ENCODE measurements at regions not wholly inside any gene's neighbourhood (a gene's known extent, or its start where the extent isn't known, plus 50 kb on each side); places are given as distances from the start of the nearest gene placed in this dataset.

DNA sequence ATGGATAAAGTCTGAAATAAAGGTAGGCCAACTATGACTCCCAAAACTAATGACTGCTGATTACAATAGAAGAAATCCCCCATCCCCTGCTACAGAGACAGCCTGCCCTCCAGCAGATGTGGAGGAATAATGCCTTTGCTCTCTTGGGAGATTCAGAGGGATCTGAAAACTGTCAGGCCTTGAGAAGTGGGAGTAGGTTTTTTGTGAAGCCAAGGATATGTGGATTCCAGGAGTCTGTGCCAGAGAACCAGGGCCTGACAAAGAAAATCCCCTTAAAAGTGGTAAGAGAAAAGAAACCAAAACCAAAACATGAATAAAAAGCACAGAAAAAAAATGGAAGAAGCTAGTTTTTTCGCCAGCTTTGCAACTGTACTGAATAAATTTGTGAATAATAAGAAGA lies 397.6 kb downstream of the ZNF521 start:
- H3K4me3 ChIP-seq = no peak overlapping the region
- no peaks in the 10 kb centered on the region for H3K9me3 ChIP-seq
- no peaks in the 10 kb centered on the region for H3K36me3 ChIP-seq
- no peak overlapping the region for H3K27ac ChIP-seq
- no peaks in the 10 kb centered on the region for H3K27me3 ChIP-seq
- no peak for DNase-seq (ENCODE audit: low spot score in 2 of 2)
- H3K4me1 ChIP-seq = no peaks in the 10 kb centered on the region
- TF ChIP-seq EP300 (IDR thresholded peaks at IDR 0.05) (no peak), CTCF (IDR thresholded peaks at IDR 0.05) (no peak), POLR2AphosphoS5 (IDR thresholded peaks at IDR 0.05) (no peak), POLR2A (IDR thresholded peaks at IDR 0.05) (no peak)
- 57% methylated on average over 1 of the region's 1 CpG for WGBS

DNA sequence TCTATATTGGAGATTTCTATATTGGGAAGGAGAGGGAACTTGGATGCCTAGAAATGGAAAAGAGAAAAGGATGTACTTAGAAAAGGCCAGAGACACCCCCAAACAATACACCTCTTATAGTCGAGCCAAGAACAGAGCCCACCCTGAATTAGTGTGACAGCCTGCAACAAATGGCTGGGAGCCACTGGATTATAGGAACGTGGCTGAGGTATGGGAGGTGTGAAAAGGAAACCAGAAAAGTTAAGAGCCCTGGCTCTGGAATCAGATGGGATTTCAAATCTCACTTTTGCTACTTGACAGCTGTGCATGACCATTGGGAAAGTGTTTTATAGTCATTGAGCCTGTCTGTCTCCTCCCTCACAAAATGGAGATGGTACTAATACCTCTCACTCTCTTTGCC lies 394.0 kb downstream of the ZNF521 start:
- no peak overlapping the region for H3K27ac ChIP-seq
- no peaks in the 10 kb centered on the region for H3K9me3 ChIP-seq
- H3K4me3 ChIP-seq = no peak overlapping the region
- H3K27me3 ChIP-seq = no peaks in the 10 kb centered on the region
- WGBS = 78% methylated on average over 2 of the region's 2 CpGs
- no peaks in the 10 kb centered on the region for H3K36me3 ChIP-seq
- H3K4me1 ChIP-seq = no peaks in the 10 kb centered on the region
- no peak for TF ChIP-seq POLR2A (IDR thresholded peaks at IDR 0.05)
- no peak for TF ChIP-seq CTCF (IDR thresholded peaks at IDR 0.05)
- no peak for TF ChIP-seq POLR2AphosphoS5 (IDR thresholded peaks at IDR 0.05)
- no peak for TF ChIP-seq EP300 (IDR thresholded peaks at IDR 0.05)
- no peak for DNase-seq (ENCODE audit: low spot score in 2 of 2)

DNA sequence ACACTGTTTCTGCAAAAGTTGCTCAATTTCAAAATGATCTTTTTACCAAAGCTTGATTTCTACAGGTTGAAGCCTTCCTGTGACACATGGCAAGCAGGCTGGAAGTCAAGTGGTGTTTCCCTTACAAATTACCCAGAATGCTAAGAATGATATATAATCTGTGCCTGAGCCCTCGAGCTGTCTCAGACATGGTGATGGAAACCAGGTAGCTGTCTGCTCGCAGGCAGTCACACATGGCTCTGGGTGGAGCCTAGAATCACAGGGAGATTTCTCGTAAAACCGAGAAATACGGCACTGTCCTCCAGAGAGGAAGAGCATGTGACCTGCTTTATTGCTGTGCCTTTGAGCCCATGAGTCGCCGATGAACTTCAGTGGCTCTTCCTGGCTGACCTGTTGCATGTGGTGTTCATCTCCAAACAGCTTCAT lies 392.9 kb downstream of the ZNF521 start:
- H3K27ac ChIP-seq = no peak overlapping the region
- TF ChIP-seq CTCF (IDR thresholded peaks at IDR 0.05) (no peak), POLR2A (IDR thresholded peaks at IDR 0.05) (no peak), POLR2AphosphoS5 (IDR thresholded peaks at IDR 0.05) (no peak), EP300 (IDR thresholded peaks at IDR 0.05) (no peak)
- 63% methylated on average over 7 of the region's 7 CpGs for WGBS
- H3K36me3 ChIP-seq = no peaks in the 10 kb centered on the region
- no peak overlapping the region for H3K4me3 ChIP-seq
- no peaks in the 10 kb centered on the region for H3K9me3 ChIP-seq
- H3K4me1 ChIP-seq = no peaks in the 10 kb centered on the region
- H3K27me3 ChIP-seq = no peaks in the 10 kb centered on the region
- DNase-seq (ENCODE audit: low spot score in 2 of 2) = no peak

DNA sequence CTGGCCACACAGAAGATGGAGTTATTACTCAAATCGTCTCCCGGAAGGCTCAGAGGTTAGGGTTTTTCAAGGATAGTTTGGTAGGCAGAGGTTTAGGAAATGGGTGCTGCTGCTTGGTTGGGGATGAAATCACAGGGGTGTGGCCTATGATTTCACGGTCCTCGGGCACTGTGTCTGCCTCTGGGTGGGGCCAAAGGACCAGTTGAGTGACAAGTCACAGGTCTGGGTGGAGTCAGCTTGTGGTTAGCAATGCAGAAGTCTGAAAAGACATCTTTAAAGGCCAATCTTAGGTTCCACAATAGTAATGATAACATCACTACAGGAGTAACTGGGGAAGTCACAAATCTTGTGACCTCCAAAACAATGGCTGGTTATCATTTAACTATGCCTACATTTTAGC lies 387.8 kb downstream of the ZNF521 start:
- Histone ChIP-seq H3K4me3 (no peak overlapping the region), H3K36me3 (no peaks in the 10 kb centered on the region), H3K9me3 (no peaks in the 10 kb centered on the region), H3K4me1 (no peaks in the 10 kb centered on the region), H3K27ac (no peak overlapping the region), H3K27me3 (no peaks in the 10 kb centered on the region)
- DNase-seq (ENCODE audit: low spot score in 2 of 2) = no peak
- WGBS = 42% methylated on average over 4 of the region's 4 CpGs
- TF ChIP-seq EP300 (IDR thresholded peaks at IDR 0.05) (no peak), POLR2A (IDR thresholded peaks at IDR 0.05) (no peak), POLR2AphosphoS5 (IDR thresholded peaks at IDR 0.05) (no peak), CTCF (IDR thresholded peaks at IDR 0.05) (no peak)

GRCh38 chr18:24968238-24968775 lies 383.7 kb downstream of the ZNF521 start:
- no peaks in the 10 kb centered on the region for H3K4me1 ChIP-seq
- TF ChIP-seq CTCF (IDR thresholded peaks at IDR 0.05) = no peak
- no peak for TF ChIP-seq EP300 (IDR thresholded peaks at IDR 0.05)
- TF ChIP-seq POLR2AphosphoS5 (IDR thresholded peaks at IDR 0.05) = no peak
- no peak for TF ChIP-seq POLR2A (IDR thresholded peaks at IDR 0.05)
- no peaks in the 10 kb centered on the region for H3K36me3 ChIP-seq
- WGBS = 72% methylated on average over 3 of the region's 3 CpGs
- H3K27me3 ChIP-seq = no peaks in the 10 kb centered on the region
- no peak overlapping the region for H3K27ac ChIP-seq
- no peak overlapping the region for H3K4me3 ChIP-seq
- no peaks in the 10 kb centered on the region for H3K9me3 ChIP-seq
- no peak for DNase-seq (ENCODE audit: low spot score in 2 of 2)

Data from suprapubic skin (tissue), 4 donors.